OCI-LY3 (cell line): ENCODE measurements at regions not wholly inside any gene's neighbourhood (a gene's known extent, or its start where the extent isn't known, plus 50 kb on each side); places are given as distances from the start of the nearest gene placed in this dataset.

ENCODE experiments used
- H2AFZ ChIP-seq: fragments of 200-600, 300-600 bp; shearing (Covaris generic); 2 replicates; pipeline ENCODE4 v1.6.0; 2014; ENCODE audit warnings: antibody characterized with exemption, low read depth, low read length
- H3K27ac ChIP-seq: fragments of 200-600, 300-600 bp; sonication (generic); 2 replicates; pipeline ENCODE4 v1.5.1; 2014; ENCODE audit warnings: mild to moderate bottlenecking, low read length, moderate library complexity, mixed read lengths
- H3K27me3 ChIP-seq: fragments of 200-600, 300-600 bp; sonication (generic); 2 replicates; pipeline ENCODE4 v1.6.1; 2014; ENCODE audit warnings: low read depth, low read length, mixed read lengths
- H3K36me3 ChIP-seq: fragments of 200-600, 300-600 bp; sonication (generic); replicated peaks from 2 replicates; pipeline ENCODE3; 2014; ENCODE audit warnings: low read depth, low read length, mixed read lengths
- H3K4me1 ChIP-seq: fragments of 300-600, 200-600 bp; sonication (generic); 2 replicates; pipeline ENCODE4 v1.6.1; 2014; ENCODE audit warnings: low read length, mixed read lengths
- H3K4me2 ChIP-seq: fragments of 200-600, 300-600 bp; sonication (generic); 2 replicates; pipeline ENCODE4 v1.6.1; 2014; ENCODE audit warnings: low read length, mixed read lengths
- H3K4me3 ChIP-seq: fragments of 300-600, 200-600 bp; sonication (generic); 2 replicates; pipeline ENCODE4 v1.5.1; 2014; ENCODE audit warnings: antibody characterized with exemption, mild to moderate bottlenecking, low read length, moderate library complexity
- H3K79me2 ChIP-seq: fragments of 300-600, 200-600 bp; shearing (Covaris generic); 2 replicates; pipeline ENCODE4 v1.6.1; 2014; ENCODE audit warnings: mild to moderate bottlenecking, low read length, mixed read lengths
- H3K9ac ChIP-seq: fragments of 300-600, 200-600 bp; shearing (Covaris generic); 2 replicates; pipeline ENCODE4 v1.6.0; 2014; ENCODE audit warnings: mild to moderate bottlenecking, low read length, moderate library complexity
- H3K9me3 ChIP-seq: fragments of 200-600, 300-600 bp; shearing (Covaris generic); 2 replicates; pipeline ENCODE4 v1.6.1; 2014; ENCODE audit warnings: low read length, mixed read lengths; ENCODE audit not compliant: insufficient read depth
- H4K20me1 ChIP-seq: fragments of 200-600, 300-600 bp; sonication (generic); 2 replicates; pipeline ENCODE4 v1.6.1; 2016; ENCODE audit warnings: low read length, mixed read lengths; ENCODE audit not compliant: insufficient read depth
- EZH2phosphoT487 ChIP-seq: fragments of 200-600 bp; shearing (Covaris generic); IDR thresholded peaks from 2 replicates; pipeline ENCODE4 v1.6.1; 2018; ENCODE audit warnings: antibody characterized with exemption, mixed run types, low read depth
- TF ChIP-seq, protein P1 (sequence below): fragments of 200-600, 300-600 bp; sonication (generic); IDR thresholded peaks from 2 replicates; pipeline ENCODE4 v1.5.1; 2014; ENCODE audit warnings: antibody characterized with exemption, low read length, low read depth

DNA sequence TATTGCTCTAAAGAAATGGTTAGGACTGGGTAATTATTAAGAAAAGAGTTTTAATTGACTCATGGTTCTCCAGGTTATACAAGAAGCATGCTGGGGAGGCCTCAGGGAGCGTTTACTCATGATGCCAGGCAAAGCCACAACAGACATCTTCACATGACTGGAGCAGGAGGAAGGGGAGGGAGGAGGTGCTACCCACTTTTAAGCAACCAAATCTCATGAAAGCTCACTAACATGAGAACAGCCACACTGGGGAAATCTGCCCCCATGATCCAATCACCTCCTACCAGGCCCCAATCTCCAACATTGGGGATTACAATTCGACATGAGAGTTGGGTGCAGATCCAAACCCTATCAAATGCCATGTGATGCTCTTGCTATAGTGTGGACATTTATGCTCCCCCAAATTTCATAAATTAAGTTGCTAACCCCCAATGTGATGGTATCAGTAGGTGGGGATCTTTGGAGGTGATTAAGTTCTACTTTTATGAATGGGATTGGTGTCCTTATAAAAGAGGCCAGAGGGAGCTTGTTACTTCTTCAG, 773.6 kb upstream of the CDH10 start:
- no peak overlapping the region for H3K4me2 ChIP-seq
- H2AFZ ChIP-seq: no peak overlapping the region
- no peak overlapping the region for H3K27ac ChIP-seq
- H3K4me3 ChIP-seq: no peak overlapping the region
- H3K4me1 ChIP-seq: no peaks in the 10 kb centered on the region
- no peak overlapping the region for H3K9ac ChIP-seq
- TF ChIP-seq EZH2phosphoT487: no peak
- TF ChIP-seq, protein P1, sequence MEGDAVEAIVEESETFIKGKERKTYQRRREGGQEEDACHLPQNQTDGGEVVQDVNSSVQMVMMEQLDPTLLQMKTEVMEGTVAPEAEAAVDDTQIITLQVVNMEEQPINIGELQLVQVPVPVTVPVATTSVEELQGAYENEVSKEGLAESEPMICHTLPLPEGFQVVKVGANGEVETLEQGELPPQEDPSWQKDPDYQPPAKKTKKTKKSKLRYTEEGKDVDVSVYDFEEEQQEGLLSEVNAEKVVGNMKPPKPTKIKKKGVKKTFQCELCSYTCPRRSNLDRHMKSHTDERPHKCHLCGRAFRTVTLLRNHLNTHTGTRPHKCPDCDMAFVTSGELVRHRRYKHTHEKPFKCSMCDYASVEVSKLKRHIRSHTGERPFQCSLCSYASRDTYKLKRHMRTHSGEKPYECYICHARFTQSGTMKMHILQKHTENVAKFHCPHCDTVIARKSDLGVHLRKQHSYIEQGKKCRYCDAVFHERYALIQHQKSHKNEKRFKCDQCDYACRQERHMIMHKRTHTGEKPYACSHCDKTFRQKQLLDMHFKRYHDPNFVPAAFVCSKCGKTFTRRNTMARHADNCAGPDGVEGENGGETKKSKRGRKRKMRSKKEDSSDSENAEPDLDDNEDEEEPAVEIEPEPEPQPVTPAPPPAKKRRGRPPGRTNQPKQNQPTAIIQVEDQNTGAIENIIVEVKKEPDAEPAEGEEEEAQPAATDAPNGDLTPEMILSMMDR: no peak
- no peaks in the 10 kb centered on the region for H3K9me3 ChIP-seq
- no peaks in the 10 kb centered on the region for H3K27me3 ChIP-seq
- no peaks in the 10 kb centered on the region for H3K79me2 ChIP-seq
- no peaks in the 10 kb centered on the region for H3K36me3 ChIP-seq
- H4K20me1 ChIP-seq: no peaks in the 10 kb centered on the region

GRCh38 chr5:25416960-25417359, 772.2 kb upstream of the CDH10 start:
- TF ChIP-seq, protein P1: no peak
- no peak for TF ChIP-seq EZH2phosphoT487
- no peak overlapping the region for H3K9ac ChIP-seq
- H3K27me3 ChIP-seq: no peaks in the 10 kb centered on the region
- no peaks in the 10 kb centered on the region for H3K36me3 ChIP-seq
- no peaks in the 10 kb centered on the region for H3K79me2 ChIP-seq
- no peaks in the 10 kb centered on the region for H4K20me1 ChIP-seq
- no peak overlapping the region for H3K27ac ChIP-seq
- H3K4me3 ChIP-seq: no peak overlapping the region
- no peak overlapping the region for H3K4me2 ChIP-seq
- no peak overlapping the region for H2AFZ ChIP-seq
- H3K4me1 ChIP-seq: no peaks in the 10 kb centered on the region
- H3K9me3 ChIP-seq: no peaks in the 10 kb centered on the region

DNA sequence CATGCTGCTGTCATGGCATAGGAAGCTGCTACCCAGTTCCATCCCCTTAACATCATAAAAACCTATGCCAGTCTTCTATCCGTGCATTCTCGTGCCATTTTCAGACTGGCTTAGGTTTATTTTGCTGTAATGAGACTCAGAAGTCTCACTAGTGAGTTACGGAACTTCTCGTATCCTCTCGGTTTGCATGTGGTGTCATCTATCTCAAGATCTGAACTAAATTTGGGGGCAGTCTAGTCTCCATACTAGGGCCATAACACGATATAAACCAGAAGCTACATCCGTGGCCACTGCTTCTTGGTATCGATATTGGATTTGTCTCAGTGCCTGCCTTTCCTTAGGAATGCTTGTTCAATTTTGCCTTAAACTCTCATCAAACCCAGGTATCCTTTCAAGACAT, 771.2 kb upstream of the CDH10 start:
- no peaks in the 10 kb centered on the region for H3K9me3 ChIP-seq
- no peak overlapping the region for H3K27ac ChIP-seq
- H3K36me3 ChIP-seq: no peaks in the 10 kb centered on the region
- no peaks in the 10 kb centered on the region for H4K20me1 ChIP-seq
- no peaks in the 10 kb centered on the region for H3K79me2 ChIP-seq
- no peaks in the 10 kb centered on the region for H3K27me3 ChIP-seq
- no peak for TF ChIP-seq EZH2phosphoT487
- H3K4me3 ChIP-seq: no peak overlapping the region
- no peak overlapping the region for H3K9ac ChIP-seq
- H2AFZ ChIP-seq: no peak overlapping the region
- H3K4me1 ChIP-seq: no peaks in the 10 kb centered on the region
- H3K4me2 ChIP-seq: no peak overlapping the region

GRCh38 chr5:25414742-25415141, 770.0 kb upstream of the CDH10 start:
- no peaks in the 10 kb centered on the region for H3K79me2 ChIP-seq
- H2AFZ ChIP-seq: no peak overlapping the region
- H3K9me3 ChIP-seq: no peaks in the 10 kb centered on the region
- no peak overlapping the region for H3K4me3 ChIP-seq
- no peak overlapping the region for H3K27ac ChIP-seq
- H3K27me3 ChIP-seq: no peaks in the 10 kb centered on the region
- no peaks in the 10 kb centered on the region for H3K4me1 ChIP-seq
- H3K9ac ChIP-seq: no peak overlapping the region
- TF ChIP-seq EZH2phosphoT487: no peak
- TF ChIP-seq, protein P1: no peak
- H3K36me3 ChIP-seq: no peaks in the 10 kb centered on the region
- no peaks in the 10 kb centered on the region for H4K20me1 ChIP-seq
- no peak overlapping the region for H3K4me2 ChIP-seq
